ENCODE measurements at regions not wholly inside any gene's neighbourhood (a gene's known extent, or its start where the extent isn't known, plus 50 kb on each side); places are given as distances from the start of the nearest gene placed in this dataset.

DNA sequence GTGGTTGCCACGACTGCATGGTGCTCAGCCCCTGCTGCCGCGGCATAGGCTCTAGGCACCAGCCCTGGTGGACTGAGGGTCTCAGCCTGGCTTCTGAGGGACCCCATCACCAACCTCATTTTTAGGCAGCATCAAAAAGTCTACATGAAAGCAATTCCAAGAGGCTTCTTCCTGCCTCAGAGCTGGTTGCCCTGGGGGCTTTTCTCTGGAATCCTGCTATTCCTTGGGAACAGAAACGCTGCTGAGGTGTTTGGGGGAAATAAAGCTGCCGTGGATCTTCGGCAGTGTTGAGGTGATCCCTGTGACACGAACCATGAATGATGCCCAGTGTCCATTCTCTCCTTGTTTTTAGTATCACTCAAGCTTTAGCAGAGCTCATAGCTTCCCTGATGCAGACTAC, 148.4 kb upstream of the LRFN2 start:
- no peak for TF ChIP-seq CEBPB (IDR thresholded peaks at IDR 0.05; ENCODE audit: low read depth)
- TF ChIP-seq POLR2AphosphoS5 (IDR thresholded peaks at IDR 0.05; ENCODE audit: low read depth, low read length) = no peak
- no peak for TF ChIP-seq POLR2A (IDR thresholded peaks at IDR 0.05; ENCODE audit: borderline replicate concordance, extremely low read depth, insufficient read depth, insufficient read length)
- TF ChIP-seq YY1 (IDR thresholded peaks at IDR 0.05; ENCODE audit: extremely low read depth, insufficient replicate concordance, low read depth, low read length) = no peak
- no peak for TF ChIP-seq EGR1 (IDR thresholded peaks at IDR 0.05; ENCODE audit: low read depth)
- no peak for TF ChIP-seq EZH2 (IDR thresholded peaks at IDR 0.05)
- TF ChIP-seq RAD21 (IDR thresholded peaks at IDR 0.05; ENCODE audit: low read depth) = no peak
- TF ChIP-seq, protein P1, sequence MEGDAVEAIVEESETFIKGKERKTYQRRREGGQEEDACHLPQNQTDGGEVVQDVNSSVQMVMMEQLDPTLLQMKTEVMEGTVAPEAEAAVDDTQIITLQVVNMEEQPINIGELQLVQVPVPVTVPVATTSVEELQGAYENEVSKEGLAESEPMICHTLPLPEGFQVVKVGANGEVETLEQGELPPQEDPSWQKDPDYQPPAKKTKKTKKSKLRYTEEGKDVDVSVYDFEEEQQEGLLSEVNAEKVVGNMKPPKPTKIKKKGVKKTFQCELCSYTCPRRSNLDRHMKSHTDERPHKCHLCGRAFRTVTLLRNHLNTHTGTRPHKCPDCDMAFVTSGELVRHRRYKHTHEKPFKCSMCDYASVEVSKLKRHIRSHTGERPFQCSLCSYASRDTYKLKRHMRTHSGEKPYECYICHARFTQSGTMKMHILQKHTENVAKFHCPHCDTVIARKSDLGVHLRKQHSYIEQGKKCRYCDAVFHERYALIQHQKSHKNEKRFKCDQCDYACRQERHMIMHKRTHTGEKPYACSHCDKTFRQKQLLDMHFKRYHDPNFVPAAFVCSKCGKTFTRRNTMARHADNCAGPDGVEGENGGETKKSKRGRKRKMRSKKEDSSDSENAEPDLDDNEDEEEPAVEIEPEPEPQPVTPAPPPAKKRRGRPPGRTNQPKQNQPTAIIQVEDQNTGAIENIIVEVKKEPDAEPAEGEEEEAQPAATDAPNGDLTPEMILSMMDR (IDR thresholded peaks at IDR 0.05 in 2 of 3, conservative IDR thresholded peaks at IDR 0.05 in 1 of 3; ENCODE audit: borderline replicate concordance in 1 of 3, insufficient read depth in 1 of 3, low read depth in 2 of 3, low read length in 2 of 3) = no peak
- TF ChIP-seq, protein P2, sequence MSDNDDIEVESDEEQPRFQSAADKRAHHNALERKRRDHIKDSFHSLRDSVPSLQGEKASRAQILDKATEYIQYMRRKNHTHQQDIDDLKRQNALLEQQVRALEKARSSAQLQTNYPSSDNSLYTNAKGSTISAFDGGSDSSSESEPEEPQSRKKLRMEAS (IDR thresholded peaks at IDR 0.05) = no peak

Data from HCT116 (cell line).